Thymus (tissue), 11 donors: ENCODE measurements at regions not wholly inside any gene's neighbourhood (a gene's known extent, or its start where the extent isn't known, plus 50 kb on each side); places are given as distances from the start of the nearest gene placed in this dataset.

Source experiments
- DNase-seq, 9 donors: peaks; one replicate each; pipeline ENCODE4 v3.0.0-alpha.2; 2013; ENCODE audit warnings: low spot score in 9 of 9, low read depth in 6 of 9, missing footprints in 1 of 9
- H3K27ac ChIP-seq, 2 donors: one replicate each; pipeline ENCODE4 v1.5.1; 2013; ENCODE audit warnings: control low read depth in 1 of 2, low read depth in 1 of 2, low read length in 1 of 2, mild to moderate bottlenecking in 1 of 2, moderate library complexity in 1 of 2
- H3K27me3 ChIP-seq, 2 donors: one replicate each; pipeline ENCODE4 v1.5.1; 2013; ENCODE audit warnings: low read length in 1 of 2; ENCODE audit not compliant: control insufficient read depth in 2 of 2, insufficient read depth in 1 of 2
- H3K36me3 ChIP-seq, 2 donors: one replicate each; pipeline ENCODE4 v1.5.1; 2013; ENCODE audit warnings: low read length in 1 of 2, mild to moderate bottlenecking in 1 of 2, moderate library complexity in 1 of 2; ENCODE audit not compliant: control insufficient read depth in 2 of 2, insufficient read depth in 2 of 2
- H3K4me1 ChIP-seq, 2 donors: one replicate each; pipeline ENCODE4 v1.5.1; 2013; ENCODE audit warnings: low read length in 2 of 2; ENCODE audit not compliant: control insufficient read depth in 2 of 2, insufficient read depth in 2 of 2
- H3K4me3 ChIP-seq, 2 donors: one replicate each; pipeline ENCODE4 v1.5.1; 2013; ENCODE audit warnings: low read length in 2 of 2, control low read depth in 1 of 2, mild to moderate bottlenecking in 1 of 2
- H3K9me3 ChIP-seq, 2 donors: one replicate each; pipeline ENCODE4 v1.5.1; 2013; ENCODE audit warnings: low read length in 1 of 2, mild to moderate bottlenecking in 1 of 2; ENCODE audit not compliant: control insufficient read depth in 2 of 2, insufficient read depth in 1 of 2
- WGBS: extraction: QIAGEN DNeasy Blood & Tissue Kit; methylation state at CpG from one replicate; pipeline ENCODE4 v1.1.7; 2013; 5-methylcytosine and 5-hydroxymethylcytosine counted together
- donor health status: healthy.

DNA sequence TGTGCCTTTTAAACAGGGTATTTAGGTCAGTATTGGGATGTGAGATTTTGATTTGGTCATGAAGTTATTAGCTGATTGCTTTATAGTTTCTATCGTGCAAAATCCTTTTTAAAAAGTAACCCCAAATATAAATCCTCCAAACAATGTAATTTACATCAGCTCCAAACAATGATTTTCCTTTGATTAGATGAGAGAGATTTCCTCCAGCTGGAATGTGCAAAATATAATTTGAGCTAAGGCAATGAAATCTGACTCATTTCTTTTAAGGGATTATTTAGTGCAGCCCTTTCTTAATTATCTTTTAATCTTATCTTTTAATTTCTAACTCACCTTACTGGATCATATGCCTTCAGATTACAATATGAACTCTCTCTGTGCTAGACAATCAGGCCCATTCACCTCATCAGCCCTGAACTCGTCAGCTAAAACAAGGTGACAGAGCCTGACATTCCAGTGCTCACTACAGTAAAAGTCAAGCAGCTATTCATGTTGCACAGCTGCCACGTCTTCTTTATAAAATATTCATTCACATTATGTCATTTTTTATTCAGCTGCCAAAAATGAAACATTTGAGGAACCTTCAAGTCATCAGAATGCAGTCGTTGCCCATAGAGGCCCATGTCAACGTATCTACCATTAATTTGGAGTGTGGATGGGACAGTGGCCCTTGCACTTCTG lies 440.1 kb downstream of the CBLN4 start:
- 82% methylated on average over 5 of the region's 5 CpGs for WGBS
- Histone ChIP-seq H3K36me3 (no peaks in the 10 kb centered on the region), H3K27me3 (no peaks in the 10 kb centered on the region), H3K4me1 (no peaks in the 10 kb centered on the region), H3K4me3 (no peak overlapping the region), H3K27ac (no peak overlapping the region), H3K9me3 (no peaks in the 10 kb centered on the region)
- DNase-seq = no peak

DNA sequence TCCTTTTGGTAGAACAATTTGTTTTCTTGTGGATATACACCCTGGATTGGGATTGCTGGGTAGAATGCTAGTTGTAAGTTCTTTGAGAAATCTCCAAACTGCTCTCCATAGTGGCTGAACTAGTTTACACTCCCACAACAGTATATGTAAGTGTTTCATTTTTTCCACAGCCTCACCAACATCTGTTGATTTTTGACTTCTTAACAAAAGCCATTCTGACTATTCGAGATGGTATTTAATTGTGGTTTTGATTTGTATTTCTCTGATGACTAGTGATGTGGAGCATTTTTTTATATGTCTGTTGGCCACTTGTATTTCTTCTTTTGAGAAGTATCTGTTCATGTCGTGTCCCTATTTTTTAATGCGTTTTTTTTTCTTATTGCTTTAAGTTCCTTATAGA lies 444.1 kb downstream of the CBLN4 start:
- Histone ChIP-seq H3K4me1 (no peaks in the 10 kb centered on the region), H3K27me3 (no peaks in the 10 kb centered on the region), H3K36me3 (no peaks in the 10 kb centered on the region), H3K27ac (no peak overlapping the region), H3K9me3 (no peaks in the 10 kb centered on the region), H3K4me3 (no peak overlapping the region)
- DNase-seq = no peak
- 94% methylated on average over 3 of the region's 3 CpGs for WGBS

DNA sequence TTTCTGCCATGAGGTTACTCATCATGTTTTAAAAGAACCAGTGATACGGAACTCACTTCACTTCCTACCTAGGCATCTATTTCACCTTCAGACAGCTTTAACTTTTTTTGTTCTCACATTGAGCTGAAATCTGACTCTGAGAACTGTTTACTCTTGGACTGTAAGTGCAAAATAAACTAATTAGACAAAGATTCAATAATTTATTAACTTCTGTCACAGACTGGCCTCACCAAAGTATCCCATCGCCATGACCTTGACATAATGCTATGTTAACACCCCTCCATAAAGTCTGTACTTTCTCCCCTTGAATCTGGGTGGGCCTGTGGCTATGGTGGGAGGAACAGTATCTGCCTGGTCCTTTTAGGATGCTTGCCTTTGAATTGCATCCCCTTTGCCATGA lies 448.1 kb downstream of the CBLN4 start:
- no peaks in the 10 kb centered on the region for H3K4me1 ChIP-seq
- no peak for DNase-seq
- H3K27ac ChIP-seq = no peak overlapping the region
- WGBS = 90% methylated on average over 2 of the region's 2 CpGs
- no peaks in the 10 kb centered on the region for H3K27me3 ChIP-seq
- H3K4me3 ChIP-seq = no peak overlapping the region
- no peaks in the 10 kb centered on the region for H3K36me3 ChIP-seq
- H3K9me3 ChIP-seq = no peaks in the 10 kb centered on the region

DNA sequence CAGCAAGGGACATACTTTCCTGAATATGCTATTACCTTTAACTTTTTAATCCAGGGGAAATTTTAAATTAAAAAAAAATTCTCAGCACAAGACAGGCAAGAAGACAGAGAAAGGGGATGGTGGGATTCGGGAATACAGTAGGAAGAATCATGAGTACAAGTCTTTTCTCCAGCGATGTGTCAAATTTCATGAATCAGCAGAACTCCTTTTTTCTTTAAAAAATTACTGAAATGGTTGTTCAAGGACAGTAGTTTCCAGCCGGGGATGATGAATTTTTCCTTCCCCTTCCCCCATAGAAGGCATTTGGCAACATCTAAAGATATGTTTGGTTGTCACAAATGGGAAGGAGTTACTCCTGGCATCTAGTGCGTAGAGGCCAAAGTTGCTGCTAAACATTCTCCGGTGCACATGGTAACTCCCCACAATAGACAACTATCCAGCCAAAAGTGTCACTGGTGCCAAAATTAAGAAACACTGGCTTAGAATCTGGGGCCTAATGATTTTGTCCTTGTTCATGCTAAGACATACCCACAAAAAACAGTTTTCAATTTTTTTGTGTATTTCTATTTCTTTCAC lies 450.2 kb downstream of the CBLN4 start:
- H3K9me3 ChIP-seq = no peaks in the 10 kb centered on the region
- 93% methylated on average over 5 of the region's 5 CpGs for WGBS
- no peak overlapping the region for H3K27ac ChIP-seq
- no peak for DNase-seq
- no peaks in the 10 kb centered on the region for H3K27me3 ChIP-seq
- no peaks in the 10 kb centered on the region for H3K4me1 ChIP-seq
- H3K4me3 ChIP-seq = no peak overlapping the region
- no peaks in the 10 kb centered on the region for H3K36me3 ChIP-seq

DNA sequence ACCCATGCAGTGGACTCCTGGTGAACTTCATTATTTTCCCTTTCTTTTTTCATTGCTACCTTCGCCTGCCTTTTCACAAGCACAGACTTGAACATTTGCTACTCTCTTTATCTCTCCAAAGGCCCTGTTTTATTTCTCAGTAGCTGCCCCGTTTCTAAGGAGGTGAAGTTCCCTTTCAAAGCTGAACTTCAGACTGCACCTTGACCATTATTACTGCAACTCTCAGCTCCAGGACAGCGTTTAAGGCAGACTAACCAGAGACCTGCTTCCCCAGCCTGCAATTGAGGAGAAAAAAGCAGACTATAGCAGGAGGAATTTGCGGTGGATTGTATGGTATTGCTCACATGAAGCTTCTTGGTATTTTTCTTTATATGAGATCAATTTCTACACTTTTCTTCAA lies 460.7 kb downstream of the CBLN4 start:
- Histone ChIP-seq H3K36me3 (no peaks in the 10 kb centered on the region), H3K27me3 (no peaks in the 10 kb centered on the region), H3K4me1 (no peaks in the 10 kb centered on the region), H3K4me3 (no peak overlapping the region), H3K27ac (no peak overlapping the region), H3K9me3 (no peaks in the 10 kb centered on the region)
- WGBS = 76% methylated on average over 4 of the region's 4 CpGs
- DNase-seq = no peak

- Histone ChIP-seq H3K4me3 (no peak overlapping the region), H3K27me3 (no peaks in the 10 kb centered on the region), H3K36me3 (no peaks in the 10 kb centered on the region), H3K4me1 (no peaks in the 10 kb centered on the region), H3K27ac (no peak overlapping the region), H3K9me3 (no peaks in the 10 kb centered on the region)
- 74% methylated on average over 3 of the region's 3 CpGs for WGBS
- no peak for DNase-seq
Measured at GRCh38 chr20:55540486-55540885, 464.8 kb downstream of the CBLN4 start.

DNA sequence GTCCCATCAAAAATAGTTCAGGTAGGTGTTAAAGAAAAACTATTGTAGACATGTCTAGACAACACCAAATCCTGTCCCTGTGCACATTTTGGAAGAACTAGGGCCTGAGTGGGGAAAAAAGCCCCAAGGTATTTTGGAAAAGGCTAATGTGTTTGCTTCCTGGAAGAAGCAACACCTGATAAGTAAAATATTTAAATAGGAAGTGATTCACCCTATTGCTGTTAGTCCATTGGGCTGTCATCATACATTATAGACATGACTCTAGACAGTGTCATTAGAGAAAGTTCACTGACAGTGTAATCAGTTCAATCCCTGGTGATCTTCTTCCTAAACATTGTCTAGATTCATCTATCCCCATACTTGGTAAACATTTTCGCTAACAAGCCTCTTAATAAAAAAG lies 465.3 kb downstream of the CBLN4 start:
- Histone ChIP-seq H3K4me1 (no peaks in the 10 kb centered on the region), H3K9me3 (no peaks in the 10 kb centered on the region), H3K36me3 (no peaks in the 10 kb centered on the region), H3K27me3 (no peaks in the 10 kb centered on the region), H3K27ac (no peak overlapping the region), H3K4me3 (no peak overlapping the region)
- 99% methylated on average over 1 of the region's 1 CpG for WGBS
- no peak for DNase-seq

DNA sequence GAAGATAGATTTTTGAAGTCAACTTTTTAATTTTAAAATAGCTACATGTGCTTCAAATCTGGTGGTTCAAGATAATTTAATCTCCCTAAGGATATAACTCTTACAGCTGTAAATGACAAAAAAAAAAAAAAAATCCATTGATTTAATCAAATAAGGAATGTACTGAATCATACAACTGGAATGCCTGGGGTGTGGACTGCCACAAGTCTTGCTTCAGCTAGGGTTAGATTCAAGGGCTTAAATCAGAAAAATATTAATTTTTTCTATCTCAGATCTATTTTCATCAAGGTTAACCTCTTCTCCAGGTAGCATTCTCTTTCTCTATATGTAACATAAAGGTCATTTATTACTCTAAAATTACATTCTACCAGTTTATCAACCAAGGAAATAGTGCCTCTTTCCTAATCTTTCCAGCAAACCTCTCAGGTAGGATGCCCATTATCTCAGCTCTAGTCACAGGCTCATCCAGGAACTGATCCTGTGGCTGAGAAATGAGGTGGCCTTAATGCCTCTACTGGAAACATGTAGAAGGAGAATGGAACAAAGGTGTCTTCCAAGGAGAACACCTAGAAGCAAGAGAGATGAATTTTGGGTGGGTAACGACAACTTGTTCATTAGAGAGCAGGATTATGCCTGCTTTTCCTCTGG lies 466.9 kb downstream of the CBLN4 start:
- Histone ChIP-seq H3K9me3 (no peaks in the 10 kb centered on the region), H3K4me3 (no peak overlapping the region), H3K36me3 (no peaks in the 10 kb centered on the region), H3K4me1 (no peaks in the 10 kb centered on the region), H3K27me3 (no peaks in the 10 kb centered on the region), H3K27ac (no peak overlapping the region)
- DNase-seq = no peak
- 98% methylated on average over 1 of the region's 1 CpG for WGBS

DNA sequence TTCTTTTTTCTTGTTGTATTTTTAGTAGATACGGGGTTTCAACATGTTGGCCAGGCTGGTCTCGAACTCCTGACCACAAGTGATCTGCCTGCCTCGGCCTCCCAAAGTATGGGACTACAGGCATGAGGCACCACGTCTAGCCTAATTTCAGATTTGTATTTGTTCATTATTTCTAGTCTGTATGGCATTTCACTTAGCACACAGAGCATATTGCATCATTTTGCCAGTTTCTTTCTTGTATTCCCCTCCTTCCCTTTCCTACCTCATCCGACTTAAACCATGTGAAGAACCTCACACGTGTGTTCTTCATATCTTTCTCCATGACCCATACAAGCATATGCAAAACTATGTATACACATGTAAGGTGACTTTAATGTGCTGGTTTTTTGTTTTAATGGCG lies 470.0 kb downstream of the CBLN4 start:
- H3K4me3 ChIP-seq = no peak overlapping the region
- H3K9me3 ChIP-seq = no peaks in the 10 kb centered on the region
- no peak overlapping the region for H3K27ac ChIP-seq
- H3K36me3 ChIP-seq = no peaks in the 10 kb centered on the region
- H3K27me3 ChIP-seq = no peaks in the 10 kb centered on the region
- DNase-seq = no peak
- no peaks in the 10 kb centered on the region for H3K4me1 ChIP-seq
- WGBS = 84% methylated on average over 7 of the region's 7 CpGs
